ENCODE measurements at regions not wholly inside any gene's neighbourhood (a gene's known extent, or its start where the extent isn't known, plus 50 kb on each side); places are given as distances from the start of the nearest gene placed in this dataset.

GRCh38 chr10:94052866-94053791 lies 59.4 kb downstream of the PLCE1 start:
- no peak for TF ChIP-seq CTCF (IDR thresholded peaks at IDR 0.05; ENCODE audit: low read depth, low read length)

GRCh38 chr10:94059178-94059883 lies 65.6 kb downstream of the PLCE1 start:
- no peak overlapping the region for H3K27ac ChIP-seq
- H3K4me1 ChIP-seq (ENCODE audit: low read depth): no peaks in the 10 kb centered on the region
- no peak for TF ChIP-seq CTCF (IDR thresholded peaks at IDR 0.05; ENCODE audit: low read depth, low read length)
- no peak overlapping the region for H3K4me3 ChIP-seq
- no peaks in the 10 kb centered on the region for H3K36me3 ChIP-seq
- no peak for DNase-seq (ENCODE audit: low read depth in 1 of 2, low spot score in 1 of 2)
- no peaks in the 10 kb centered on the region for H3K27me3 ChIP-seq
- no peaks in the 10 kb centered on the region for H3K9me3 ChIP-seq (ENCODE audit: low read depth)

More at GRCh38 chr10:94052866-94053791, 59.4 kb downstream of the PLCE1 start:
- Histone ChIP-seq H3K36me3 (no peaks in the 10 kb centered on the region), H3K4me3 (no peak overlapping the region), H3K27ac (no peak overlapping the region), H3K9me3 (ENCODE audit: low read depth) (no peaks in the 10 kb centered on the region), H3K4me1 (ENCODE audit: low read depth) (no peaks in the 10 kb centered on the region), H3K27me3 (no peaks in the 10 kb centered on the region)
- DNase-seq (ENCODE audit: low read depth in 1 of 2, low spot score in 1 of 2): no peak

GRCh38 chr10:94061026-94061425 lies 67.3 kb downstream of the PLCE1 start:
- H3K4me1 ChIP-seq (ENCODE audit: low read depth): no peaks in the 10 kb centered on the region
- TF ChIP-seq CTCF (IDR thresholded peaks at IDR 0.05; ENCODE audit: low read depth, low read length): no peak
- no peaks in the 10 kb centered on the region for H3K27me3 ChIP-seq
- H3K9me3 ChIP-seq (ENCODE audit: low read depth): no peaks in the 10 kb centered on the region
- no peak for DNase-seq (ENCODE audit: low read depth in 1 of 2, low spot score in 1 of 2)
- H3K36me3 ChIP-seq: no peaks in the 10 kb centered on the region
- no peak overlapping the region for H3K27ac ChIP-seq
- no peak overlapping the region for H3K4me3 ChIP-seq

GRCh38 chr10:94062611-94063010 lies 68.9 kb downstream of the PLCE1 start:
- no peak for TF ChIP-seq CTCF (IDR thresholded peaks at IDR 0.05; ENCODE audit: low read depth, low read length)
- peak in 1 of 2 donors; percentile 47 for DNase-seq (ENCODE audit: low read depth in 1 of 2, low spot score in 1 of 2)

GRCh38 chr10:94065362-94065761 lies 71.6 kb downstream of the PLCE1 start:
- DNase-seq (ENCODE audit: low read depth in 1 of 2, low spot score in 1 of 2): peak in 1 of 2 donors; percentile 56
- TF ChIP-seq CTCF (IDR thresholded peaks at IDR 0.05; ENCODE audit: low read depth, low read length): no peak
- H3K36me3 ChIP-seq: no peaks in the 10 kb centered on the region
- no peak overlapping the region for H3K27ac ChIP-seq
- H3K4me3 ChIP-seq: no peak overlapping the region
- no peaks in the 10 kb centered on the region for H3K27me3 ChIP-seq
- no peaks in the 10 kb centered on the region for H3K9me3 ChIP-seq (ENCODE audit: low read depth)
- no peaks in the 10 kb centered on the region for H3K4me1 ChIP-seq (ENCODE audit: low read depth)

More at GRCh38 chr10:94062611-94063010, 68.9 kb downstream of the PLCE1 start:
- no peaks in the 10 kb centered on the region for H3K4me1 ChIP-seq (ENCODE audit: low read depth)
- H3K27ac ChIP-seq: no peak overlapping the region
- no peaks in the 10 kb centered on the region for H3K36me3 ChIP-seq
- no peak overlapping the region for H3K4me3 ChIP-seq
- no peaks in the 10 kb centered on the region for H3K9me3 ChIP-seq (ENCODE audit: low read depth)
- no peaks in the 10 kb centered on the region for H3K27me3 ChIP-seq
